C4-2B (cell line): ENCODE measurements at regions not wholly inside any gene's neighbourhood (a gene's known extent, or its start where the extent isn't known, plus 50 kb on each side); places are given as distances from the start of the nearest gene placed in this dataset.

Source experiments
- ZFX ChIP-seq: fragments of 450-650 bp; IDR thresholded peaks from 2 replicates; pipeline ENCODE4 v1.6.1; 2017
- TF ChIP-seq, protein P1 (sequence below): fragments of 450-650 bp; conservative IDR thresholded peaks from 2 replicates; pipeline ENCODE4 v1.5.1; 2017; ENCODE audit warnings: mild to moderate bottlenecking

DNA sequence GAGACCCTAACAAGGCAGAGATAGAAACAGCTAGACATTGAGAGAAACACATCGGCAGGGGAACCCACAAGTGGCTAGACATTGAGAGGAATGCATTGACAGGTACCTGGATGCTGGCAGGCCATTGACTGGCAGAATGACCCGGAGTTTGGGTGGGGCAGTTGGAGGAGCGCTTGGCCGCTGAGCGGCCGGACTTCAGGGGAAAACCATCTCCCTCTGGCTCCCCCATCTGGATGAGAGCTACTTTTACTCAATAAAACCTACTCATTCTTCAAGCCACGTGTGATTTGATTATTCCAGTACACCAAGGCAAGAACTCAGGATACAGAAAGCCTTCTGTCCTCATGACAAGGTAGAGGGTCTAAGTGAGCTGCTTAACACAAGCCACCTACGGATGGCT, 473.4 kb downstream of the SLITRK5 start:
- TF ChIP-seq ZFX, result no peak
- TF ChIP-seq, protein P1, sequence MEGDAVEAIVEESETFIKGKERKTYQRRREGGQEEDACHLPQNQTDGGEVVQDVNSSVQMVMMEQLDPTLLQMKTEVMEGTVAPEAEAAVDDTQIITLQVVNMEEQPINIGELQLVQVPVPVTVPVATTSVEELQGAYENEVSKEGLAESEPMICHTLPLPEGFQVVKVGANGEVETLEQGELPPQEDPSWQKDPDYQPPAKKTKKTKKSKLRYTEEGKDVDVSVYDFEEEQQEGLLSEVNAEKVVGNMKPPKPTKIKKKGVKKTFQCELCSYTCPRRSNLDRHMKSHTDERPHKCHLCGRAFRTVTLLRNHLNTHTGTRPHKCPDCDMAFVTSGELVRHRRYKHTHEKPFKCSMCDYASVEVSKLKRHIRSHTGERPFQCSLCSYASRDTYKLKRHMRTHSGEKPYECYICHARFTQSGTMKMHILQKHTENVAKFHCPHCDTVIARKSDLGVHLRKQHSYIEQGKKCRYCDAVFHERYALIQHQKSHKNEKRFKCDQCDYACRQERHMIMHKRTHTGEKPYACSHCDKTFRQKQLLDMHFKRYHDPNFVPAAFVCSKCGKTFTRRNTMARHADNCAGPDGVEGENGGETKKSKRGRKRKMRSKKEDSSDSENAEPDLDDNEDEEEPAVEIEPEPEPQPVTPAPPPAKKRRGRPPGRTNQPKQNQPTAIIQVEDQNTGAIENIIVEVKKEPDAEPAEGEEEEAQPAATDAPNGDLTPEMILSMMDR, result peak; percentile 29
